Gastroesophageal sphincter (tissue), 4 donors: ENCODE measurements at regions not wholly inside any gene's neighbourhood (a gene's known extent, or its start where the extent isn't known, plus 50 kb on each side); places are given as distances from the start of the nearest gene placed in this dataset.

Experiments used
- ATAC-seq: fragments of 150-250 bp; one replicate; pipeline ENCODE4 v1.9.1; 2016; ENCODE audit warnings: mild to moderate bottlenecking, moderate library complexity
- H3K27ac ChIP-seq, 4 donors: fragments of 200-600 bp; sonication (generic) in 3 of 4; 1 replicate in 3 of 4; 2 replicates in 1 of 4; pipeline ENCODE4 v1.5.1; 2016 to 2019
- H3K27me3 ChIP-seq: fragments of 200-600 bp; sonication (generic); one replicate; pipeline ENCODE4 v1.5.1; 2019
- H3K36me3 ChIP-seq, 2 donors: fragments of 200-600 bp; sonication (generic); one replicate each; pipeline ENCODE4 v1.5.1; 2019; ENCODE audit warnings: control low read depth in 1 of 2
- H3K4me1 ChIP-seq, 3 donors: fragments of 200-600 bp; sonication (generic); 1 replicate in 2 of 3; 2 replicates in 1 of 3; pipeline ENCODE4 v1.5.1; 2016 to 2019; ENCODE audit warnings: control low read depth in 2 of 3
- H3K4me3 ChIP-seq, 2 donors: fragments of 200-600 bp; sonication (generic); one replicate each; pipeline ENCODE4 v1.5.1; 2019; ENCODE audit warnings: mild to moderate bottlenecking in 1 of 2, moderate library complexity in 1 of 2
- H3K9me3 ChIP-seq, 3 donors: fragments of 200-600 bp; sonication (generic); one replicate each; pipeline ENCODE4 v1.5.1; 2017 to 2019; ENCODE audit warnings: control low read depth in 2 of 3
- CTCF ChIP-seq, 4 experiments: fragments of 200-600 bp in 2 of 4; fragments of 450-650 bp in 2 of 4; sonication (generic) in 1 of 4; IDR thresholded peaks; one replicate each; pipeline ENCODE4 v1.5.1; 2017 to 2019; ENCODE audit warnings: antibody characterized with exemption in 4 of 4, mild to moderate bottlenecking in 2 of 4, moderate library complexity in 2 of 4
- EP300 ChIP-seq: sonication (generic); formaldehyde crosslinking; IDR thresholded peaks from one replicate; pipeline ENCODE4 v1.6.1; 2017; ENCODE audit warnings: antibody characterized with exemption, mild to moderate bottlenecking
- POLR2A ChIP-seq, 2 donors: fragments of 450-650 bp; IDR thresholded peaks; one replicate each; pipeline ENCODE4 v1.6.1; 2017; ENCODE audit warnings: antibody characterized with exemption in 2 of 2, mild to moderate bottlenecking in 2 of 2, moderate library complexity in 1 of 2
- POLR2AphosphoS5 ChIP-seq: sonication (generic); formaldehyde crosslinking; IDR thresholded peaks from one replicate; pipeline ENCODE4 v1.6.1; 2017; ENCODE audit warnings: antibody characterized with exemption
- WGBS, 2 donors: methylation state at CpG; one replicate each; pipeline ENCODE4 v1.1.5; 2018; ENCODE audit warnings: low coverage in 1 of 2; 5-methylcytosine and 5-hydroxymethylcytosine counted together

DNA sequence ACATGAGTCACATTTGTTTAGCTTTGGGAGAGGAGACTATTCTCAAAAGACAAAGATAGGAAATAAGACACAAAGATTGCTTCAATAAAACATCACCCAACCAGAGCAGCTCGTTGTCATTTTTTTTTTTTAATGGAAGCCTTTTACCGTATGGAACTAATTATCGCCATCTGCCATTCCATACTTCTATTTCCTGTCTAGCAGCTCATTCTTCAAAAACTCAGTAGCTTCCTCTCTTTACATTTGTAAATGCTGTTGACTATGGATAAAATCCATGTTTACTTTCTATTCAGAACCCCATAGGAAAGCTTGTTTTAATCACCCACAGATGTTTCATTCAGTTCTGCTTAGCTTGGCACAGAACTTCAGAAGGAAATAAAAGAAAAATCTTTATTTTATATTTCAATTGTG, 110.0 kb upstream of the PSMD7 start:
- Histone ChIP-seq H3K9me3 (peaks cover 0 to 7% (median 0%) of the 10 kb centered on the region in 3 donors), H3K4me3 (no peak overlapping the region), H3K36me3 (no peaks in the 10 kb centered on the region), H3K4me1 (no peaks in the 10 kb centered on the region), H3K27ac (no peak overlapping the region), H3K27me3 (no peaks in the 10 kb centered on the region)
- no peak for ATAC-seq
- WGBS, 2 donors, result 34 to 55% methylated on average over 2 to 3 of the region's 3 CpGs
- no peak for TF ChIP-seq POLR2A (IDR thresholded peaks at IDR 0.05)

DNA sequence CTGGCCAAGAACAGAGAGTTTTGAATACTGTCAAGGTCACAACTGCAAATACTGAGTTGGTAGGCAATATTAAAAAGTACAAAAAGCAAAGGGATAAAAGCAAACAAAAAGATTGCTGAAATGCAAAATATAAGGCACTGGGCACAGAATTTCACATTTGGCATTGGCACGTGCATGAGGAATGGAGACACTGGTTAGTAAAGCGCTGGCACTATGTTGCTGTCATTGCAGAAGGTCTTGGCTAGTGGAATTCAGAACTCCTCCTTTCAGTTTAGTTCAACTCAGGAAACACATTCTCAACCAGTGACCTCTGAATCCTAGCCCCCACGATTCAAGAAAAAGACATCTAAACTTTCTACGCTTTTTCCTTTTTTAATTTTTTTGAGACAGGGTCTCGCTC, 111.8 kb upstream of the PSMD7 start:
- Histone ChIP-seq H3K4me1 (no peaks in the 10 kb centered on the region), H3K27me3 (no peaks in the 10 kb centered on the region), H3K27ac (no peak overlapping the region), H3K36me3 (no peaks in the 10 kb centered on the region), H3K4me3 (no peak overlapping the region), H3K9me3 (peaks cover 0 to 15% (median 0%) of the 10 kb centered on the region in 3 donors)
- TF ChIP-seq EP300 (no peak), POLR2AphosphoS5 (no peak), CTCF (IDR thresholded peaks at IDR 0.05) (no peak)
- 89 to 93% methylated on average over 5 of the region's 5 CpGs for WGBS, 2 donors
- ATAC-seq, result no peak

GRCh38 chr16:74183601-74184360, 112.8 kb upstream of the PSMD7 start:
- Histone ChIP-seq H3K27ac (no peak overlapping the region), H3K9me3 (peaks cover 0 to 15% (median 0%) of the 10 kb centered on the region in 3 donors), H3K4me3 (no peak overlapping the region), H3K4me1 (no peaks in the 10 kb centered on the region), H3K36me3 (no peaks in the 10 kb centered on the region), H3K27me3 (no peaks in the 10 kb centered on the region)
- WGBS, 2 donors, result 79 to 81% methylated on average over 3 to 4 of the region's 4 CpGs
- ATAC-seq, result no peak
- no peak for TF ChIP-seq CTCF (IDR thresholded peaks at IDR 0.05)
- no peak for TF ChIP-seq POLR2A (IDR thresholded peaks at IDR 0.05)
- TF ChIP-seq EP300, result no peak
- TF ChIP-seq POLR2AphosphoS5, result no peak

DNA sequence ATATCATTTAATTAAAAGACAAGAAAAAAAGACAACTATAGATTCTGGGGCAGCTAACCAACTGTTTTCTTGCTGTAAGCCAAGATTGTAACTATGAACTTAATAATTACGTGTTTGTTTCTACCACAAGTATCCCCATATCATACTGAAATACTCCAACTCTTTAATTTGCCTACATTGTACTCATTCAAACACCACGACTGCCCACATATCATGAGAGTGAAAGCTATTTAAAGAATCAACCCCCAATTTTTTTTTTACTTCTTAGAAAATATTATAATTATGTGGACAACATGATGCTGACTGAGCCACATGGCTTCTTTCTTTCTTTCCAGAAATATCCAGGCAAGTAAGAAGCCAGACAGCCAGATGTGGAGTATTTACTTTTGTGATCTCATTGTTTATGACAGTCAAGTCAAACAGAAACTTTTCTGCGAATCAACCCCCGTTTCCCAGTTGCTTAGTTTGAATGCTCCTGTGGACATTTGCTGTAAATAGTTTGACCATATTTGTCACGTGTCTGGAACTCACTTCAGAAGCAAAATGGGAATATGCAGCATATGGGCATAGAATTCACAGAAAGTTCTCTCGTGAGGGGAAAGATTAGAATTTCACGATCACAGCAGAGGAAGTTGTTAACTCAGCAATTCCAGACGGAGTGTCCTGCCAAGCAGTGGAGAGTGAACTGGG, 126.8 kb upstream of the PSMD7 start:
- peak overlapping the region in 3 of 4 donors; percentile 39 to 67 (median 63) for H3K27ac ChIP-seq
- peaks cover 0 to 12% (median 0%) of the 10 kb centered on the region in 3 donors for H3K4me1 ChIP-seq
- peak overlapping the region; percentile 27 to 39 for H3K4me3 ChIP-seq
- ATAC-seq, result no peak
- TF ChIP-seq POLR2AphosphoS5, result peak; percentile 59
- no peak for TF ChIP-seq EP300
- no peaks in the 10 kb centered on the region for H3K36me3 ChIP-seq
- no peaks in the 10 kb centered on the region for H3K27me3 ChIP-seq
- H3K9me3 ChIP-seq, result no peaks in the 10 kb centered on the region
- WGBS, 2 donors, result 6% methylated on average over 8 of the region's 8 CpGs

DNA sequence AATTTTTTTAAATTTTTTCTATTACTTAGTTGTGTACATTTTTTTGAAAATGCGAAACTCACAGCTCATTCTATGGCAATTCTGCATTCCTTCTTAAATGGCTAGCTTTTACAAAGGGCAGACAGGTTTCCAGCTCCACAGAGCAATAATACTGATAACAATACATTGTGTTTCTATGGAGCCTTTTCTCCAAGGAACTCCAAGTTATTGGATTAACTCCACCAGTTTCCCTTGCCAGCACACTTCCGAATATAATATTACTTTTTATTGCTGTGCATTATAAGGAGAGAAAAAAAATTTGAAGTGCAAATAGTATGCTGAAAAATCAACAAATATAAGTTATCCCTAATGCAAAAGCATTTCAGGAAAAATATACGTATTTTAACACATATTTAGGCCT, 127.5 kb upstream of the PSMD7 start:
- ATAC-seq, result no peak
- H3K27ac ChIP-seq, result no peak overlapping the region
- peaks cover 0 to 12% (median 0%) of the 10 kb centered on the region in 3 donors for H3K4me1 ChIP-seq
- H3K9me3 ChIP-seq, result no peaks in the 10 kb centered on the region
- H3K4me3 ChIP-seq, result no peak overlapping the region
- WGBS, 2 donors, result 36 to 78% methylated on average over 3 of the region's 3 CpGs
- no peaks in the 10 kb centered on the region for H3K36me3 ChIP-seq
- no peaks in the 10 kb centered on the region for H3K27me3 ChIP-seq
- TF ChIP-seq CTCF (IDR thresholded peaks at IDR 0.05), result no peak
- no peak for TF ChIP-seq POLR2A (IDR thresholded peaks at IDR 0.05)
- no peak for TF ChIP-seq POLR2AphosphoS5
- no peak for TF ChIP-seq EP300

DNA sequence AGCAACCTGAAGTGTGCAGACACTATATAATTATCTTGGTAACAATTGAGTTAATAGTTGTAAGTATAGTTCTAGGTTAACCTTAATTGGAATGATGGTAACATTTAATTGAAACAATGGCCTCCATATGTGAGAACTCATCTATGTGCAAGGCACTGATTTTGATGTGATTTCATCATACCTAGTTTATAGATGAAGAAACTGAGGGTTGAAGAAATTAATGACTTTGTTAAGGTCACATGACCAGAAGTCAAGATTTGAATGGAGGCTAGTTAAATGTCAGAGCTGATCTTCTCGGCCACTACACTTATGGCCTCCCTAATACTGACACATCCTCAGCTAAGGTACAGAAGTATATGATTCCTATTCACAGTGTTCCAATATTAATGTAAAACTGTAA, 128.2 kb upstream of the PSMD7 start:
- no peak for TF ChIP-seq CTCF (IDR thresholded peaks at IDR 0.05)
- TF ChIP-seq EP300, result no peak
- no peak for TF ChIP-seq POLR2AphosphoS5
- TF ChIP-seq POLR2A (IDR thresholded peaks at IDR 0.05), result no peak
- Histone ChIP-seq H3K27ac (no peak overlapping the region), H3K9me3 (no peaks in the 10 kb centered on the region), H3K36me3 (no peaks in the 10 kb centered on the region), H3K4me1 (peaks cover 0 to 12% (median 0%) of the 10 kb centered on the region in 3 donors), H3K4me3 (no peak overlapping the region), H3K27me3 (no peaks in the 10 kb centered on the region)
- WGBS, 2 donors, result 100% methylated on average over 1 of the region's 1 CpG
- no peak for ATAC-seq
